Endodermal cell (in vitro differentiated cells): ENCODE measurements at regions not wholly inside any gene's neighbourhood (a gene's known extent, or its start where the extent isn't known, plus 50 kb on each side); places are given as distances from the start of the nearest gene placed in this dataset.

Source experiments
- DNase-seq: peaks from one replicate; pipeline ENCODE4 v3.0.0-alpha.2; 2017
- H3K27ac ChIP-seq: 2 replicates; pipeline ENCODE4 v1.5.1; 2013; ENCODE audit warnings: mild to moderate bottlenecking, low read depth, low read length, moderate library complexity
- H3K27me3 ChIP-seq: 2 replicates; pipeline ENCODE4 v1.6.1; 2013; ENCODE audit warnings: mild to moderate bottlenecking, low read length, moderate library complexity; ENCODE audit not compliant: insufficient read depth, control insufficient read depth, poor library complexity, severe bottlenecking
- H3K36me3 ChIP-seq: 2 replicates; pipeline ENCODE4 v1.7.0; 2013; ENCODE audit warnings: mild to moderate bottlenecking, low read length, moderate library complexity; ENCODE audit not compliant: control insufficient read depth, insufficient read depth
- H3K4me1 ChIP-seq: one replicate; pipeline ENCODE4 v1.7.0; 2013; ENCODE audit warnings: low read length; ENCODE audit not compliant: control insufficient read depth, insufficient read depth
- H3K4me3 ChIP-seq: 2 replicates; pipeline ENCODE4 v1.5.1; 2013; ENCODE audit warnings: mild to moderate bottlenecking, low read length, moderate library complexity
- H3K9ac ChIP-seq: 2 replicates; pipeline ENCODE4 v1.6.1; 2013; ENCODE audit warnings: mild to moderate bottlenecking, low read length, moderate library complexity; ENCODE audit not compliant: poor library complexity, severe bottlenecking; ENCODE audit errors: extremely low read depth
- H3K9me3 ChIP-seq: 2 replicates; pipeline ENCODE4 v1.6.1; 2013; ENCODE audit warnings: mild to moderate bottlenecking, low read length, moderate library complexity; ENCODE audit not compliant: control insufficient read depth
- H3K27ac Mint-ChIP-seq: 2 replicates; pipeline ENCODE4 v1.8.0; 2020; ENCODE audit warnings: mixed read lengths
- H3K27me3 Mint-ChIP-seq: 2 replicates; pipeline ENCODE4 v1.8.0; 2021; ENCODE audit warnings: mild to moderate bottlenecking, mixed read lengths; ENCODE audit not compliant: insufficient read depth
- H3K36me3 Mint-ChIP-seq: 2 replicates; pipeline ENCODE4 v1.8.0; 2020; ENCODE audit warnings: low read depth, mixed read lengths
- H3K4me1 Mint-ChIP-seq: 2 replicates; pipeline ENCODE4 v1.8.0; 2020; ENCODE audit warnings: mixed read lengths
- H3K4me3 Mint-ChIP-seq: 2 replicates; pipeline ENCODE4 v1.8.0; 2020; ENCODE audit warnings: mild to moderate bottlenecking, moderate library complexity, mixed read lengths
- H3K9me3 Mint-ChIP-seq: 2 replicates; pipeline ENCODE4 v1.8.0; 2020; ENCODE audit warnings: mild to moderate bottlenecking, mixed read lengths
- WGBS, 2 experiments: methylation state at CpG; one replicate each; pipeline versions ENCODE4 v1.1.5 to v1.1.7; 2013; ENCODE audit warnings: missing lambda C conversion rate in 2 of 2, mixed read lengths in 1 of 2; ENCODE audit not compliant: insufficient coverage in 1 of 2, insufficient read length in 1 of 2; 5-methylcytosine and 5-hydroxymethylcytosine counted together
- TF ChIP-seq, protein P1 (sequence below): fragments of 200-600 bp; sonication (generic); conservative IDR thresholded peaks from 2 replicates; pipeline ENCODE4 v1.5.0; 2021; ENCODE audit warnings: antibody characterized with exemption, mild to moderate bottlenecking

DNA sequence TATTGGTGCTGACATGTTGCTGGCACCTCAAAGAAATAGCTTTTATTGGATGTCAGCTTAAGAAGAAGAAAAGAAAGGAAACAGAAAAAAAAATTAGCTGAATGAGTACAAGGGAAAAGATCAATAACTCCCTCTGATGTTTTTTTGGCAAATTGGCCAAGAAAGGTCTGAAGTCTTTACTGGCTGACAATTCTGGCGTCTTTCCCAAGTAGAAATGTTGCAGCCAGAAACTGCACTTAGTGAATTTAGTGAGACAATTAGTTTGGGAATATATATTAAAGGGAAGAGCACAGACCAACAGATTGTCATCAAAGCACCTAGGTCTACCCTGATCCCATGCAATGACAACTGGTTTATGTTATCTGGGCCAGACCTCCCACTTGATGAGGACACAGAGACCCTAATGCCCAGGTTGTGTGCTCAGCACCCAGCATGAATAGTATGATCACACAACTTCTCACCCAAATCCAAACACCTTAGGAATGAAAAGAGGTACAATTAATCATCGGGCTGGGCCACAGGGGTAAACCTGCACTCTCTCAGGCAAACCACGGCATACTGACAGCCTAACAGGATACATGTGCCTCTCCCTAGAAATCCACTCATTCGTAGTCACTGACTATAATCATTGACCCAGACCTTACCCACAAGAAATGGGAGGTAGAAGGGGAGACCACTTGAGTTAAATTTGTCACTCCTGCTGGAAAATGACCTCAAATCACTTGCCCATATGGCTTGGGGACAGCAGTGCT, 612.3 kb upstream of the ARID1B start:
- H3K4me1 ChIP-seq = no peaks in the 10 kb centered on the region
- WGBS, 2 experiments = 91 to 94% methylated on average over 1 to 4 of the region's 4 CpGs
- H3K36me3 ChIP-seq = no peaks in the 10 kb centered on the region
- no peak overlapping the region for H3K27ac ChIP-seq
- H3K27me3 ChIP-seq = no peaks in the 10 kb centered on the region
- Mint-ChIP-seq H3K4me1 (no peaks in the 10 kb centered on the region), H3K27ac (no peak overlapping the region), H3K9me3 (no peaks in the 10 kb centered on the region), H3K27me3 (no peaks in the 10 kb centered on the region), H3K36me3 (no peaks in the 10 kb centered on the region), H3K4me3 (no peak overlapping the region)
- TF ChIP-seq, protein P1, sequence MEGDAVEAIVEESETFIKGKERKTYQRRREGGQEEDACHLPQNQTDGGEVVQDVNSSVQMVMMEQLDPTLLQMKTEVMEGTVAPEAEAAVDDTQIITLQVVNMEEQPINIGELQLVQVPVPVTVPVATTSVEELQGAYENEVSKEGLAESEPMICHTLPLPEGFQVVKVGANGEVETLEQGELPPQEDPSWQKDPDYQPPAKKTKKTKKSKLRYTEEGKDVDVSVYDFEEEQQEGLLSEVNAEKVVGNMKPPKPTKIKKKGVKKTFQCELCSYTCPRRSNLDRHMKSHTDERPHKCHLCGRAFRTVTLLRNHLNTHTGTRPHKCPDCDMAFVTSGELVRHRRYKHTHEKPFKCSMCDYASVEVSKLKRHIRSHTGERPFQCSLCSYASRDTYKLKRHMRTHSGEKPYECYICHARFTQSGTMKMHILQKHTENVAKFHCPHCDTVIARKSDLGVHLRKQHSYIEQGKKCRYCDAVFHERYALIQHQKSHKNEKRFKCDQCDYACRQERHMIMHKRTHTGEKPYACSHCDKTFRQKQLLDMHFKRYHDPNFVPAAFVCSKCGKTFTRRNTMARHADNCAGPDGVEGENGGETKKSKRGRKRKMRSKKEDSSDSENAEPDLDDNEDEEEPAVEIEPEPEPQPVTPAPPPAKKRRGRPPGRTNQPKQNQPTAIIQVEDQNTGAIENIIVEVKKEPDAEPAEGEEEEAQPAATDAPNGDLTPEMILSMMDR = no peak
- no peak overlapping the region for H3K9ac ChIP-seq
- no peak overlapping the region for H3K4me3 ChIP-seq
- DNase-seq = no peak
- H3K9me3 ChIP-seq = no peaks in the 10 kb centered on the region

DNA sequence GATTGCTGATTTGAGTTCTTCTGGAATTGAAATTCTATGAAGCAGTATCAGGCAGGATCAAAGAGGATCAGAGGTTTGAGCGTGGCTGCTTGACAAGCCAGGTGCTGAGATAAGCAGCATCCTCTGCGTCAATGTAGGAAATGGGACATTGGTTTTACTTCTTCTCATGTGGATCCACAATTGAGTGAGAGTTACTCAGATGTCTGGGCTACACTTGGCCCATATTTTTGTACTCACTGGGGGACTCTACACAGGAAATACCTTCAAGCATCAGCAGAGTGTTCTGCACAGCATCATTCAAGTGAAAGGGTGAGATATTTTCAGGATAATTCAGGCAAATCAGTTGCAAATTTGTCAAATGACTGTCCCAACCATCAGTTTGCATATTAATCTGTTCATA, 613.9 kb upstream of the ARID1B start:
- no peak overlapping the region for H3K9ac ChIP-seq
- Mint-ChIP-seq H3K36me3 (no peaks in the 10 kb centered on the region), H3K4me1 (no peaks in the 10 kb centered on the region), H3K27me3 (no peaks in the 10 kb centered on the region), H3K4me3 (no peak overlapping the region), H3K9me3 (no peaks in the 10 kb centered on the region), H3K27ac (no peak overlapping the region)
- H3K4me3 ChIP-seq = no peak overlapping the region
- H3K27ac ChIP-seq = no peak overlapping the region
- no peaks in the 10 kb centered on the region for H3K27me3 ChIP-seq
- TF ChIP-seq, protein P1 = no peak
- H3K36me3 ChIP-seq = no peaks in the 10 kb centered on the region
- no peak for DNase-seq
- no peaks in the 10 kb centered on the region for H3K9me3 ChIP-seq
- 79 to 92% methylated on average over 2 of the region's 2 CpGs for WGBS, 2 experiments
- H3K4me1 ChIP-seq = no peaks in the 10 kb centered on the region

DNA sequence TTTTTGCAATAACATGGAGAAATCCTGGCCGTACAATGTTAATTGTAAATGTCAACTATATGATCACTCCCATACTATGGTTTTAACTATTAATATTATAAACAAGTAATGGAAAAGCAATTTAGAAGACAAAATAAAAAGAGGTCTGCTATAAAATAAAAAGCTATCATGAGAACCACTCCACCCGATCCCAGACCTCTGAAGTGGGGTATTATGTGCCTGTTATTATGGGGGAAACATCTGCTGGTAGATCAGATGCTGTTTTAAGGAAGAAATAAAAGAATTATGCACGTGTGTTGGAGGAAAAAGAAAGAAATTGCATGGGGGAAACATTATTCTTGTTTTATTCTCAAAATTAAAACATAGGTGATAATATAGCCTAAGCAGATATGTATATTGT, 615.7 kb upstream of the ARID1B start:
- H3K9me3 Mint-ChIP-seq = no peaks in the 10 kb centered on the region
- H3K36me3 Mint-ChIP-seq = no peaks in the 10 kb centered on the region
- H3K27me3 Mint-ChIP-seq = no peaks in the 10 kb centered on the region
- no peak overlapping the region for H3K4me3 Mint-ChIP-seq
- no peak for DNase-seq
- TF ChIP-seq, protein P1 = no peak
- H3K27ac Mint-ChIP-seq = no peak overlapping the region
- H3K4me1 Mint-ChIP-seq = no peaks in the 10 kb centered on the region
- Histone ChIP-seq H3K4me3 (no peak overlapping the region), H3K9me3 (no peaks in the 10 kb centered on the region), H3K27ac (no peak overlapping the region), H3K9ac (no peak overlapping the region), H3K27me3 (no peaks in the 10 kb centered on the region), H3K4me1 (no peaks in the 10 kb centered on the region), H3K36me3 (no peaks in the 10 kb centered on the region)
- WGBS, 2 experiments = 83 to 100% methylated on average over 1 to 2 of the region's 3 CpGs
